Right lobe of liver (tissue), 6 donors: ENCODE measurements at regions not wholly inside any gene's neighbourhood (a gene's known extent, or its start where the extent isn't known, plus 50 kb on each side); places are given as distances from the start of the nearest gene placed in this dataset.

ENCODE experiments used
- ATAC-seq, 4 donors: fragments of 200-7000 bp; cut with Tn5 transposase; one replicate each; pipeline ENCODE4 v1.9.1; 2020; ENCODE audit warnings: mild to moderate bottlenecking in 4 of 4, moderate library complexity in 4 of 4
- DNase-seq, 3 donors: peaks; one replicate each; pipeline ENCODE4 v3.0.0-alpha.2; 2020
- H3K27ac ChIP-seq, 3 donors: fragments of 200-600 bp; one replicate each; pipeline ENCODE4 v1.8.0; 2022
- H3K27me3 ChIP-seq, 2 donors: fragments of 200-600 bp; one replicate each; pipeline ENCODE4 v1.8.0; 2022
- H3K36me3 ChIP-seq, 4 donors: fragments of 200-600 bp; sonication (generic) in 1 of 4; one replicate each; pipeline versions ENCODE4 v1.5.1 to v1.8.0; 2017 to 2022; ENCODE audit warnings: control low read depth in 1 of 4
- H3K4me1 ChIP-seq, 4 donors: fragments of 200-600 bp; sonication (generic) in 1 of 4; one replicate each; pipeline versions ENCODE4 v1.5.1 to v1.8.0; 2017 to 2022; ENCODE audit warnings: control low read depth in 1 of 4
- H3K4me3 ChIP-seq, 3 donors: fragments of 200-600 bp; one replicate each; pipeline ENCODE4 v1.8.0; 2022
- H3K9me3 ChIP-seq, 4 donors: fragments of 200-600 bp; sonication (generic) in 1 of 4; one replicate each; pipeline versions ENCODE4 v1.5.1 to v1.8.0; 2017 to 2022; ENCODE audit warnings: control low read depth in 1 of 4
- CTCF ChIP-seq, 4 donors: fragments of 200-600 bp in 3 of 4; fragments of 450-650 bp in 1 of 4; IDR thresholded peaks; one replicate each; pipeline versions ENCODE4 v1.5.1 to v1.8.0; 2016 to 2022; ENCODE audit warnings: antibody characterized with exemption in 4 of 4, mild to moderate bottlenecking in 2 of 4
- POLR2A ChIP-seq: fragments of 450-650 bp; IDR thresholded peaks from one replicate; pipeline ENCODE4 v1.6.1; 2017; ENCODE audit warnings: antibody characterized with exemption, mild to moderate bottlenecking
- WGBS: methylation state at CpG from one replicate; pipeline ENCODE4 v1.1.6; 2018; ENCODE audit warnings: low coverage, low lambda C conversion rate; ENCODE audit not compliant: insufficient coverage; ENCODE audit errors: missing lambda C conversion rate; 5-methylcytosine and 5-hydroxymethylcytosine counted together
- intact Hi-C, 2 donors: fragments of 100-400 bp; cut with DNase I; formaldehyde crosslinking; loops; one replicate each; pipeline versions ENCODE4 v1.11.2 to v1.14.1; 2022
- donor health status: DM: no; HTN: yes; CAD: no.
- donor health status: DM: no; HTN: no; CAD: no.
- donor health status: DM: no; HTN: no; CAD: no.
- donor health status: DM: no; HTN: yes; CAD: no.
- donor health status: DM: no; HTN: yes; CAD: no.

- intact Hi-C loops = no loop called here
- 54% methylated on average over 3 of the region's 5 CpGs for WGBS
- Histone ChIP-seq H3K36me3 (no peaks in the 10 kb centered on the region), H3K4me3 (no peak overlapping the region), H3K27ac (no peak overlapping the region), H3K9me3 (no peaks in the 10 kb centered on the region), H3K27me3 (no peaks in the 10 kb centered on the region), H3K4me1 (no peaks in the 10 kb centered on the region)
- no peak for ATAC-seq
- TF ChIP-seq POLR2A (no peak), CTCF (IDR thresholded peaks at IDR 0.05) (no peak)
- no peak for DNase-seq
These were observed 387.0 kb upstream of the ZFP64 start for GRCh38 chr20:52578559-52578958.

GRCh38 chr20:52577696-52578095, 386.1 kb upstream of the ZFP64 start:
- intact Hi-C loops = no loop called here
- Histone ChIP-seq H3K4me1 (no peaks in the 10 kb centered on the region), H3K9me3 (no peaks in the 10 kb centered on the region), H3K27ac (no peak overlapping the region), H3K4me3 (no peak overlapping the region), H3K27me3 (no peaks in the 10 kb centered on the region), H3K36me3 (no peaks in the 10 kb centered on the region)
- WGBS = 92% methylated on average over 2 of the region's 3 CpGs
- no peak for TF ChIP-seq CTCF (IDR thresholded peaks at IDR 0.05)
- no peak for TF ChIP-seq POLR2A
- ATAC-seq = no peak
- no peak for DNase-seq

- no peak for TF ChIP-seq CTCF (IDR thresholded peaks at IDR 0.05)
- TF ChIP-seq POLR2A = no peak
- Histone ChIP-seq H3K4me1 (no peaks in the 10 kb centered on the region), H3K27ac (no peak overlapping the region), H3K4me3 (no peak overlapping the region), H3K36me3 (no peaks in the 10 kb centered on the region), H3K9me3 (no peaks in the 10 kb centered on the region), H3K27me3 (no peaks in the 10 kb centered on the region)
- no peak for ATAC-seq
- WGBS = 60% methylated on average over 1 of the region's 1 CpG
- intact Hi-C loops = no loop called here
- no peak for DNase-seq
These were observed 381.1 kb upstream of the ZFP64 start for GRCh38 chr20:52572687-52573086.

- TF ChIP-seq CTCF (IDR thresholded peaks at IDR 0.05) (no peak), POLR2A (no peak)
- H3K9me3 ChIP-seq = no peaks in the 10 kb centered on the region
- ATAC-seq = no peak
- no peaks in the 10 kb centered on the region for H3K4me1 ChIP-seq
- no peaks in the 10 kb centered on the region for H3K36me3 ChIP-seq
- WGBS = 67% methylated on average over 3 of the region's 3 CpGs
- DNase-seq = no peak
- intact Hi-C loops = no loop called here
- no peak overlapping the region for H3K4me3 ChIP-seq
- H3K27ac ChIP-seq = no peak overlapping the region
- no peaks in the 10 kb centered on the region for H3K27me3 ChIP-seq
These were observed 377.6 kb upstream of the ZFP64 start for GRCh38 chr20:52569201-52569600.

- TF ChIP-seq POLR2A = no peak
- no peak for TF ChIP-seq CTCF (IDR thresholded peaks at IDR 0.05)
- intact Hi-C loops = no loop called here
- no peak overlapping the region for H3K4me3 ChIP-seq
- H3K4me1 ChIP-seq = no peaks in the 10 kb centered on the region
- no peaks in the 10 kb centered on the region for H3K27me3 ChIP-seq
- H3K27ac ChIP-seq = no peak overlapping the region
- no peaks in the 10 kb centered on the region for H3K9me3 ChIP-seq
- ATAC-seq = no peak
- no peaks in the 10 kb centered on the region for H3K36me3 ChIP-seq
- WGBS = 71% methylated on average over 1 of the region's 2 CpGs
- no peak for DNase-seq
These were observed 374.0 kb upstream of the ZFP64 start for GRCh38 chr20:52565614-52566013.
